ENCODE measurements at regions not wholly inside any gene's neighbourhood (a gene's known extent, or its start where the extent isn't known, plus 50 kb on each side); places are given as distances from the start of the nearest gene placed in this dataset.

GRCh38 chr7:116422683-116423082 lies 76.9 kb upstream of the CAV2 start:
- ChIA-PET CTCF (interaction anchor here (0.8 to 1.0 kb wide), 2 partner anchors 104 to 242 kb away, joined by 3 to 5 read pairs; no protein-coding TSS in a partner anchor), RAD21 (ENCODE audit: low non-redundant PET in 1 of 2, low total read pairs in 2 of 2, uncharacterized antibody in 2 of 2, unreplicated experiment in 2 of 2) (no interaction called here), POLR2A (interaction anchor here (2.7 kb wide), 1 partner anchor 19 kb away, joined by 9 read pairs; no protein-coding TSS in a partner anchor)
- no peaks in the 10 kb centered on the region for H3K27me3 ChIP-seq (ENCODE audit: insufficient read depth, low read length)
- H3K4me1 ChIP-seq (ENCODE audit: control insufficient read depth in 1 of 2, insufficient read depth in 2 of 2, low read length in 2 of 2) = peaks cover 82 to 96% of the 10 kb centered on the region in 2 experiments
- H3K4me2 ChIP-seq (ENCODE audit: low read length) = peak overlapping the region; percentile 55
- no peaks in the 10 kb centered on the region for H4K20me1 ChIP-seq (ENCODE audit: insufficient read depth)
- no peaks in the 10 kb centered on the region for H3K79me2 ChIP-seq (ENCODE audit: insufficient read depth, low read length)
- H2AFZ ChIP-seq (ENCODE audit: low read depth, low read length, poor library complexity, severe bottlenecking) = no peak overlapping the region
- H3K4me3 ChIP-seq (replicated peaks in 1 of 2; ENCODE audit: low read depth in 1 of 2, low read length in 2 of 2) = no peak overlapping the region
- no TSS peak for BruUV-seq (replicated peaks)
- H3K9ac ChIP-seq (ENCODE audit: low read length) = peak overlapping the region; percentile 42
- intact Hi-C loops (cut with micrococcal nuclease) = loop anchor here (10.0 kb wide), 1 partner anchor 162 kb away; no protein-coding TSS in a partner anchor
- H3K27ac ChIP-seq (ENCODE audit: low read depth, low read length) = peak overlapping the region; percentile 98; the same call in 1 of the 2 replicates
- no peaks in the 10 kb centered on the region for H3K36me3 ChIP-seq (ENCODE audit: control insufficient read depth in 1 of 2, insufficient read depth in 2 of 2, low read length in 2 of 2)
- DNase-seq (ENCODE audit: low read depth, low spot score) (no peak), ATAC-seq (no peak)
- TF ChIP-seq YY1 (IDR thresholded peaks at IDR 0.05; ENCODE audit: extremely low read depth, insufficient replicate concordance, low read depth, low read length) (no peak), RAD21 (IDR thresholded peaks at IDR 0.05; ENCODE audit: low read depth) (no peak), FOSL1 (IDR thresholded peaks at IDR 0.05; ENCODE audit: low read depth) (no peak), ATF3 (IDR thresholded peaks at IDR 0.05) (no peak), POLR2A (IDR thresholded peaks at IDR 0.05; ENCODE audit: borderline replicate concordance, extremely low read depth, insufficient read depth, insufficient read length) (no peak), ELF1 (IDR thresholded peaks at IDR 0.05; ENCODE audit: borderline replicate concordance, low read depth) (no peak), ZFX (IDR thresholded peaks at IDR 0.05) (no peak), CBX3 (IDR thresholded peaks at IDR 0.05; ENCODE audit: low read depth) (no peak), REST (IDR thresholded peaks at IDR 0.05; ENCODE audit: low read depth) (no peak), TCF7L2 (IDR thresholded peaks at IDR 0.05; ENCODE audit: borderline replicate concordance, extremely low read depth, insufficient read depth, insufficient read length) (no peak), ZNF274 (IDR thresholded peaks at IDR 0.05; ENCODE audit: low read depth, low read length) (no peak)
- H3K9me2 ChIP-seq (ENCODE audit: insufficient read depth) = no peaks in the 10 kb centered on the region
- no peaks in the 10 kb centered on the region for H3K9me3 ChIP-seq (ENCODE audit: control insufficient read depth in 1 of 2, insufficient read depth in 1 of 2, low read depth in 1 of 2, low read length in 2 of 2)

Data from HCT116 (cell line).